VCaP (cell line): ENCODE measurements at regions not wholly inside any gene's neighbourhood (a gene's known extent, or its start where the extent isn't known, plus 50 kb on each side); places are given as distances from the start of the nearest gene placed in this dataset.
"Not testable (repeated sequence)": the region's sequence is repeated elsewhere in the genome, so short reads cannot be mapped to it uniquely, and the experiment has no call there.

ENCODE experiments used
- H3K27ac ChIP-seq: fragments of 450-650 bp; 2 replicates; pipeline ENCODE4 v1.5.1; 2017
- TF ChIP-seq, protein P1 (sequence below): fragments of 450-650 bp; conservative IDR thresholded peaks from 2 replicates; pipeline ENCODE4 v1.5.1; 2017; ENCODE audit warnings: mild to moderate bottlenecking, moderate library complexity

DNA sequence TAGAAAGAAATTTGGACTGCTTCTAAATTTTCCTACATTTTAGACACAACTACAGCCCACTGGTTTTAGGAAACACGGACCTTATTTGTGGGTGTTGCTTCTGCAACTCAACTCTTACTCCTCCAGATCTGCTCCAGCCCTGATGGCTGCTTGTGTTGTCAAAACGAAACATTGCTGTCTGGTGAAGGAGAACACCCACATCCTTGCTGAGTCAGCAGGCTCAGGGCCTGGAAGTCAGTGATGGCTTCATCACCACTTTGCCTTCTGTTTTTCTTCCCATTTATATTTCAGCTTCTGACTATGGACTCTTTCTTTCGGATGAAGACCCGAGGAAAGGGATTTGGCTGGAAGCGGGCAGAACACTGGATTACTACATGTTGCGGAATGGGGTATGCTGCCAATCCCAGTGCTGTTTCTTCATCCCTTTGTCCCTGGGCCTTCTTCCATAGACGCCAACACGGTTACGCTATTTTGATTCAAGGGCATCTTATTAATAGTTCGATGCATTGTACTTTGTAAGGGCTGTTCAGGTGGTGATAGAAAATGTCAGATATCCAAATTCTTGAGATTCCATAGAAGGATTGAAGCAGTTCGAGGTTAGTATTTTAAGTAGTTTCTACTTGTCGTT lies 392.6 kb upstream of the TPM1 start:
- TF ChIP-seq, protein P1, sequence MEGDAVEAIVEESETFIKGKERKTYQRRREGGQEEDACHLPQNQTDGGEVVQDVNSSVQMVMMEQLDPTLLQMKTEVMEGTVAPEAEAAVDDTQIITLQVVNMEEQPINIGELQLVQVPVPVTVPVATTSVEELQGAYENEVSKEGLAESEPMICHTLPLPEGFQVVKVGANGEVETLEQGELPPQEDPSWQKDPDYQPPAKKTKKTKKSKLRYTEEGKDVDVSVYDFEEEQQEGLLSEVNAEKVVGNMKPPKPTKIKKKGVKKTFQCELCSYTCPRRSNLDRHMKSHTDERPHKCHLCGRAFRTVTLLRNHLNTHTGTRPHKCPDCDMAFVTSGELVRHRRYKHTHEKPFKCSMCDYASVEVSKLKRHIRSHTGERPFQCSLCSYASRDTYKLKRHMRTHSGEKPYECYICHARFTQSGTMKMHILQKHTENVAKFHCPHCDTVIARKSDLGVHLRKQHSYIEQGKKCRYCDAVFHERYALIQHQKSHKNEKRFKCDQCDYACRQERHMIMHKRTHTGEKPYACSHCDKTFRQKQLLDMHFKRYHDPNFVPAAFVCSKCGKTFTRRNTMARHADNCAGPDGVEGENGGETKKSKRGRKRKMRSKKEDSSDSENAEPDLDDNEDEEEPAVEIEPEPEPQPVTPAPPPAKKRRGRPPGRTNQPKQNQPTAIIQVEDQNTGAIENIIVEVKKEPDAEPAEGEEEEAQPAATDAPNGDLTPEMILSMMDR: no peak
- no peak overlapping the region for H3K27ac ChIP-seq

GRCh38 chr15:62653122-62653521 lies 389.4 kb upstream of the TPM1 start:
- H3K27ac ChIP-seq: no peak overlapping the region
- TF ChIP-seq, protein P1: no peak

- no peak overlapping the region for H3K27ac ChIP-seq
- TF ChIP-seq, protein P1: no peak
Observed at GRCh38 chr15:62656071-62656470, 386.5 kb upstream of the TPM1 start.

- H3K27ac ChIP-seq: not testable (repeated sequence)
Observed at GRCh38 chr15:62657501-62657900, 385.0 kb upstream of the TPM1 start.

- no peak overlapping the region for H3K27ac ChIP-seq
- TF ChIP-seq, protein P1: no peak
Observed at GRCh38 chr15:62658498-62658897, 384.0 kb upstream of the TPM1 start.

- H3K27ac ChIP-seq: no peak overlapping the region
- TF ChIP-seq, protein P1: no peak
Observed at GRCh38 chr15:62663547-62663946, 379.0 kb upstream of the TPM1 start.

DNA sequence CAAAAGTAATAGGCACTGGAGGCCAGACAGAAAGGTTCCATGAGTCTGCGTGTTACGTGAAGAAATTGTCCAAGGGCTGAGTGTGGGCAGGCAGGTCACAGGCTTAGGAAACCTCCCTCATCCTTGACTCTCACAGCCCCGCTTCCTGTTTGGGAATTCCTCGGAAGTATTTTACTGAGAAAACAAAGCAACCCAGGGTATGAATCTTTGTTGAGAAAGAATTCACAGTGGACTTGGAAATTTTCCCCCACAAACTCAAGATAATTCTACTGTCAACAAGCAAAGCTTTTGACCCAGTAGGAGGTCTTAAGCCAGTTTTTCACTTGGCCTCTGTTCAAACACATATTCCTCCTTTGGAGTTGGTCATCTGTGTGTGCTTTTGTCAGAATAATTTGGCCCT lies 377.1 kb upstream of the TPM1 start:
- no peak overlapping the region for H3K27ac ChIP-seq
- TF ChIP-seq, protein P1: no peak

DNA sequence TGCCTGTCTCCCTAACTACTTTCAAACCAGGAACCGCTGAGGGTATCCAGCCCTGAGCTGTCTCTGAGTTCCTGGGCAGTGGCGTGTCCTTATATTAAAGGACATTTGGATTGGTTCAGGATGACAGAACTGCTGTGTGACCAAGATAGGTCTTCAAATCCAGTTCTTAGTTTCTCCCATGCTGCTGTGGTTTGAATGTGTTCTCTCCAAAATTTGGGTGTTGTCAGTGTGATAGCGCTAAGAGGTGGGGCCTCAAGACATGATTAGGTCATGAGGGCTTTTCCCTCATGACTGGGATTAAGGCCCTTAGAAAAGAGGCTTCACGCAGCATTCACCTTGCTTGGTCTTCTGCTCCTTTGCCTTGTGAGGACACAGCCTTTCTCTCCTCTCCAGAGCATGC lies 376.5 kb upstream of the TPM1 start:
- TF ChIP-seq, protein P1: no peak
- H3K27ac ChIP-seq: no peak overlapping the region
